Activated CD4-positive, alpha-beta T cell treated with anti-CD3 and anti-CD28 coated beads for 36 hours (primary cell): ENCODE measurements at regions not wholly inside any gene's neighbourhood (a gene's known extent, or its start where the extent isn't known, plus 50 kb on each side); places are given as distances from the start of the nearest gene placed in this dataset.

Experiments
- ATAC-seq: fragments of 200-7000 bp; cut with Tn5 transposase; one replicate; pipeline ENCODE4 v1.10.0; 2021; ENCODE audit warnings: mild to moderate bottlenecking, moderate library complexity
- CTCF ChIA-PET: fragments of 350-600 bp; sonication (Branson Sonifier 250); formaldehyde crosslinking; loops from one replicate; lab custom pipeline; 2021; ENCODE audit warnings: antibody characterized with exemption; lab: Charles Lee
- POLR2A ChIA-PET: fragments of 350-600 bp; sonication (Branson Sonifier 250); formaldehyde crosslinking; loops from one replicate; lab custom pipeline; 2021; ENCODE audit warnings: antibody characterized with exemption, inconsistent platforms; lab: Charles Lee
- DNase-seq: peaks from one replicate; pipeline ENCODE4 v3.0.0-alpha.2; 2020
- H3K27ac Mint-ChIP-seq: one replicate; pipeline ENCODE4 v1.8.0; 2021; ENCODE audit warnings: mixed read lengths
- H3K27me3 Mint-ChIP-seq: one replicate; pipeline ENCODE4 v1.8.0; 2021; ENCODE audit warnings: mixed read lengths
- H3K36me3 Mint-ChIP-seq: one replicate; pipeline ENCODE4 v1.8.0; 2021; ENCODE audit warnings: low read depth, mixed read lengths
- H3K4me1 Mint-ChIP-seq: one replicate; pipeline ENCODE4 v1.8.0; 2021; ENCODE audit warnings: mixed read lengths
- H3K4me3 Mint-ChIP-seq: one replicate; pipeline ENCODE4 v1.8.0; 2021; ENCODE audit warnings: mild to moderate bottlenecking, moderate library complexity, mixed read lengths
- H3K9me3 Mint-ChIP-seq: one replicate; pipeline ENCODE4 v1.8.0; 2021; ENCODE audit warnings: low read depth, mixed read lengths
- intact Hi-C, 2 experiments: fragments of 100-400 bp; cut with DNase I in 1 of 2; cut with micrococcal nuclease in 1 of 2; formaldehyde crosslinking; loops; one replicate each; pipeline versions ENCODE4 v1.14.2 to v1.15.1; 2022 to 2024; cut with DNase I, micrococcal nuclease

GRCh38 chr10:80860719-80861118, 323.0 kb downstream of the SH2D4B start:
- H3K27ac Mint-ChIP-seq: no peak overlapping the region
- DNase-seq (no peak), ATAC-seq (no peak)
- intact Hi-C loops: no loop called here
- no peaks in the 10 kb centered on the region for H3K36me3 Mint-ChIP-seq
- no peaks in the 10 kb centered on the region for H3K4me1 Mint-ChIP-seq
- POLR2A ChIA-PET: no interaction called here
- CTCF ChIA-PET: no interaction called here
- H3K4me3 Mint-ChIP-seq: no peak overlapping the region
- no peaks in the 10 kb centered on the region for H3K9me3 Mint-ChIP-seq
- H3K27me3 Mint-ChIP-seq: peaks cover 6% of the 10 kb centered on the region

- ChIA-PET CTCF (interaction anchor here (1.0 to 1.3 kb wide), 3 partner anchors 197 to 417 kb away, joined by 3 read pairs; no protein-coding TSS in a partner anchor), POLR2A (no interaction called here)
- no peak overlapping the region for H3K4me3 Mint-ChIP-seq
- no peaks in the 10 kb centered on the region for H3K9me3 Mint-ChIP-seq
- peaks cover 7% of the 10 kb centered on the region for H3K27me3 Mint-ChIP-seq
- intact Hi-C loops: no loop called here
- no peaks in the 10 kb centered on the region for H3K36me3 Mint-ChIP-seq
- no peaks in the 10 kb centered on the region for H3K4me1 Mint-ChIP-seq
- no peak overlapping the region for H3K27ac Mint-ChIP-seq
- no peak for ATAC-seq
- no peak for DNase-seq
Observed at GRCh38 chr10:80861882-80862281, 324.2 kb downstream of the SH2D4B start.

GRCh38 chr10:80870282-80870681, 332.6 kb downstream of the SH2D4B start:
- Mint-ChIP-seq H3K27ac (no peak overlapping the region), H3K9me3 (peaks cover 4% of the 10 kb centered on the region), H3K27me3 (peaks cover 9% of the 10 kb centered on the region), H3K4me1 (no peaks in the 10 kb centered on the region), H3K36me3 (no peaks in the 10 kb centered on the region), H3K4me3 (no peak overlapping the region)
- ATAC-seq (no peak), DNase-seq (no peak)
- POLR2A ChIA-PET: no interaction called here
- CTCF ChIA-PET: interaction anchor here (0.8 kb wide), 1 partner anchor 57 kb away, joined by 3 read pairs; no protein-coding TSS in a partner anchor
- intact Hi-C loops: no loop called here

GRCh38 chr10:80871083-80871482, 333.4 kb downstream of the SH2D4B start:
- POLR2A ChIA-PET: no interaction called here
- Mint-ChIP-seq H3K27ac (no peak overlapping the region), H3K9me3 (peaks cover 4% of the 10 kb centered on the region), H3K36me3 (no peaks in the 10 kb centered on the region), H3K27me3 (peaks cover 8% of the 10 kb centered on the region), H3K4me1 (no peaks in the 10 kb centered on the region), H3K4me3 (no peak overlapping the region)
- CTCF ChIA-PET: no interaction called here
- no peak for ATAC-seq
- no peak for DNase-seq
- intact Hi-C loops: no loop called here

GRCh38 chr10:80878330-80878729, 340.6 kb downstream of the SH2D4B start:
- peaks cover 4% of the 10 kb centered on the region for H3K9me3 Mint-ChIP-seq
- DNase-seq (no peak), ATAC-seq (no peak)
- ChIA-PET POLR2A (no interaction called here), CTCF (interaction anchor here (0.6 to 1.2 kb wide), 2 partner anchors 9 to 131 kb away, joined by 3 read pairs; no protein-coding TSS in a partner anchor)
- H3K27ac Mint-ChIP-seq: no peak overlapping the region
- intact Hi-C loops: no loop called here
- H3K36me3 Mint-ChIP-seq: no peaks in the 10 kb centered on the region
- no peak overlapping the region for H3K4me3 Mint-ChIP-seq
- no peaks in the 10 kb centered on the region for H3K27me3 Mint-ChIP-seq
- no peaks in the 10 kb centered on the region for H3K4me1 Mint-ChIP-seq

- ATAC-seq (no peak), DNase-seq (no peak)
- Mint-ChIP-seq H3K9me3 (no peaks in the 10 kb centered on the region), H3K27me3 (no peaks in the 10 kb centered on the region), H3K36me3 (no peaks in the 10 kb centered on the region), H3K4me3 (no peak overlapping the region), H3K4me1 (no peaks in the 10 kb centered on the region), H3K27ac (no peak overlapping the region)
- intact Hi-C loops: no loop called here
- ChIA-PET POLR2A (no interaction called here), CTCF (no interaction called here)
Observed at GRCh38 chr10:80890146-80890545, 352.4 kb downstream of the SH2D4B start.

GRCh38 chr10:80893256-80893655, 355.6 kb downstream of the SH2D4B start:
- Mint-ChIP-seq H3K4me3 (no peak overlapping the region), H3K27ac (no peak overlapping the region), H3K9me3 (no peaks in the 10 kb centered on the region), H3K27me3 (no peaks in the 10 kb centered on the region), H3K36me3 (no peaks in the 10 kb centered on the region), H3K4me1 (no peaks in the 10 kb centered on the region)
- CTCF ChIA-PET: no interaction called here
- POLR2A ChIA-PET: interaction anchor here (0.6 kb wide), 1 partner anchor 16 kb away, joined by 3 read pairs; no protein-coding TSS in a partner anchor
- no peak for DNase-seq
- intact Hi-C loops: no loop called here
- ATAC-seq: no peak

- ChIA-PET CTCF (no interaction called here), POLR2A (no interaction called here)
- Mint-ChIP-seq H3K27ac (no peak overlapping the region), H3K9me3 (no peaks in the 10 kb centered on the region), H3K4me3 (no peak overlapping the region), H3K4me1 (no peaks in the 10 kb centered on the region), H3K36me3 (no peaks in the 10 kb centered on the region), H3K27me3 (no peaks in the 10 kb centered on the region)
- ATAC-seq (no peak), DNase-seq (no peak)
- intact Hi-C loops: no loop called here
Observed at GRCh38 chr10:80894311-80894791, 356.6 kb downstream of the SH2D4B start.

- ChIA-PET CTCF (no interaction called here), POLR2A (no interaction called here)
- no peak for DNase-seq
- no peak overlapping the region for H3K27ac Mint-ChIP-seq
- no peaks in the 10 kb centered on the region for H3K4me1 Mint-ChIP-seq
- no peaks in the 10 kb centered on the region for H3K36me3 Mint-ChIP-seq
- intact Hi-C loops: no loop called here
- ATAC-seq: no peak
- H3K9me3 Mint-ChIP-seq: no peaks in the 10 kb centered on the region
- H3K27me3 Mint-ChIP-seq: no peaks in the 10 kb centered on the region
- no peak overlapping the region for H3K4me3 Mint-ChIP-seq
Observed at GRCh38 chr10:80894797-80895467, 357.2 kb downstream of the SH2D4B start.

GRCh38 chr10:80896076-80896475, 358.4 kb downstream of the SH2D4B start:
- intact Hi-C loops: no loop called here
- H3K9me3 Mint-ChIP-seq: no peaks in the 10 kb centered on the region
- no peaks in the 10 kb centered on the region for H3K27me3 Mint-ChIP-seq
- H3K27ac Mint-ChIP-seq: no peak overlapping the region
- ChIA-PET CTCF (no interaction called here), POLR2A (interaction anchor here (0.5 kb wide), 1 partner anchor 189 kb away, joined by 3 read pairs; no protein-coding TSS in a partner anchor)
- H3K4me1 Mint-ChIP-seq: no peaks in the 10 kb centered on the region
- H3K4me3 Mint-ChIP-seq: no peak overlapping the region
- no peaks in the 10 kb centered on the region for H3K36me3 Mint-ChIP-seq
- ATAC-seq (no peak), DNase-seq (no peak)

GRCh38 chr10:80896959-80897358, 359.3 kb downstream of the SH2D4B start:
- DNase-seq: no peak
- intact Hi-C loops: no loop called here
- Mint-ChIP-seq H3K9me3 (no peaks in the 10 kb centered on the region), H3K4me1 (no peaks in the 10 kb centered on the region), H3K36me3 (no peaks in the 10 kb centered on the region), H3K27ac (no peak overlapping the region), H3K27me3 (no peaks in the 10 kb centered on the region), H3K4me3 (no peak overlapping the region)
- ChIA-PET POLR2A (no interaction called here), CTCF (interaction anchor here (0.7 kb wide), 1 partner anchor 147 kb away, joined by 3 read pairs; no protein-coding TSS in a partner anchor)
- no peak for ATAC-seq

- intact Hi-C loops: no loop called here
Observed at GRCh38 chr10:80900661-80901060, 363.0 kb downstream of the SH2D4B start.

More at GRCh38 chr10:80900661-80901060, 363.0 kb downstream of the SH2D4B start:
- DNase-seq (no peak), ATAC-seq (no peak)
- H3K9me3 Mint-ChIP-seq: no peaks in the 10 kb centered on the region
- no peaks in the 10 kb centered on the region for H3K4me1 Mint-ChIP-seq
- H3K27me3 Mint-ChIP-seq: no peaks in the 10 kb centered on the region
- no peaks in the 10 kb centered on the region for H3K36me3 Mint-ChIP-seq
- POLR2A ChIA-PET: no interaction called here
- no peak overlapping the region for H3K27ac Mint-ChIP-seq
- H3K4me3 Mint-ChIP-seq: no peak overlapping the region
- CTCF ChIA-PET: interaction anchor here (0.6 kb wide), 1 partner anchor 321 kb away, joined by 3 read pairs; no protein-coding TSS in a partner anchor
